ENCODE measurements at regions not wholly inside any gene's neighbourhood (a gene's known extent, or its start where the extent isn't known, plus 50 kb on each side); places are given as distances from the start of the nearest gene placed in this dataset.

GRCh38 chr2:9055471-9055870 is 52.0 kb upstream of the MBOAT2 start:
- Mint-ChIP-seq H3K36me3 (ENCODE audit: low read depth, unreplicated experiment) (peaks cover 8% of the 10 kb centered on the region), H3K4me3 (ENCODE audit: unreplicated experiment) (peak overlapping the region; percentile 26), H3K4me1 (ENCODE audit: unreplicated experiment) (peaks cover 25% of the 10 kb centered on the region), H3K27me3 (ENCODE audit: unreplicated experiment) (peaks cover 2% of the 10 kb centered on the region), H3K9me3 (ENCODE audit: unreplicated experiment) (no peaks in the 10 kb centered on the region), H3K27ac (ENCODE audit: unreplicated experiment) (peak overlapping the region; percentile 57)
- no peak for DNase-seq (ENCODE audit: low spot score)
- no peak for TF ChIP-seq CTCF (IDR thresholded peaks at IDR 0.05; ENCODE audit: unreplicated experiment)

GRCh38 chr2:9053534-9053931 is 50.0 kb upstream of the MBOAT2 start:
- no peak for TF ChIP-seq CTCF (IDR thresholded peaks at IDR 0.05; ENCODE audit: unreplicated experiment)
- peak overlapping the region; percentile 48 for H3K27ac Mint-ChIP-seq (ENCODE audit: unreplicated experiment)
- peaks cover 22% of the 10 kb centered on the region for H3K4me1 Mint-ChIP-seq (ENCODE audit: unreplicated experiment)
- H3K4me3 Mint-ChIP-seq (ENCODE audit: unreplicated experiment), result no peak overlapping the region
- DNase-seq (ENCODE audit: low spot score), result no peak
- H3K36me3 Mint-ChIP-seq (ENCODE audit: low read depth, unreplicated experiment), result peaks cover 7% of the 10 kb centered on the region
- H3K27me3 Mint-ChIP-seq (ENCODE audit: unreplicated experiment), result peaks cover 2% of the 10 kb centered on the region
- H3K9me3 Mint-ChIP-seq (ENCODE audit: unreplicated experiment), result no peaks in the 10 kb centered on the region
